Epidermal melanocyte (primary cell): ENCODE measurements at regions not wholly inside any gene's neighbourhood (a gene's known extent, or its start where the extent isn't known, plus 50 kb on each side); places are given as distances from the start of the nearest gene placed in this dataset.
A peak's percentile ranks its signal among the peaks of the same experiment; 100 is the strongest.
"Not testable (repeated sequence)": the region's sequence is repeated elsewhere in the genome, so short reads cannot be mapped to it uniquely, and the experiment has no call there.

ENCODE experiments used
- DNase-seq: peaks from one replicate; pipeline ENCODE4 v3.0.0; 2011; ENCODE audit warnings: low spot score; ENCODE audit not compliant: insufficient read length

GRCh38 chr20:52010541-52010940 lies 181.0 kb downstream of the ZFP64 start:
- DNase-seq = no peak

GRCh38 chr20:52008874-52009273 lies 182.7 kb downstream of the ZFP64 start:
- no peak for DNase-seq

- no peak for DNase-seq
These were observed 186.9 kb downstream of the ZFP64 start for GRCh38 chr20:52004715-52005114.

GRCh38 chr20:52004018-52004417 lies 187.6 kb downstream of the ZFP64 start:
- no peak for DNase-seq

- DNase-seq = no peak
These were observed 188.2 kb downstream of the ZFP64 start for GRCh38 chr20:52003415-52003814.

- DNase-seq = no peak
These were observed 189.4 kb downstream of the ZFP64 start for GRCh38 chr20:52001999-52002666.

GRCh38 chr20:51997281-51997936 lies 194.2 kb downstream of the ZFP64 start:
- not testable (repeated sequence) for DNase-seq

- no peak for DNase-seq
These were observed 193.2 kb upstream of the SALL4 start for GRCh38 chr20:51995551-51995951.

GRCh38 chr20:51994751-51995417 lies 192.6 kb upstream of the SALL4 start:
- no peak for DNase-seq

GRCh38 chr20:51987812-51988211 lies 185.5 kb upstream of the SALL4 start:
- DNase-seq = no peak

- DNase-seq = peak; percentile 80
These were observed 182.7 kb upstream of the SALL4 start for GRCh38 chr20:51985013-51985415.

GRCh38 chr20:51980277-51980676 lies 178.0 kb upstream of the SALL4 start:
- DNase-seq = no peak

- no peak for DNase-seq
These were observed 176.9 kb upstream of the SALL4 start for GRCh38 chr20:51979226-51979625.

- no peak for DNase-seq
These were observed 175.8 kb upstream of the SALL4 start for GRCh38 chr20:51978070-51978501.

GRCh38 chr20:51972056-51972455 lies 169.7 kb upstream of the SALL4 start:
- no peak for DNase-seq

- DNase-seq = no peak
These were observed 168.5 kb upstream of the SALL4 start for GRCh38 chr20:51970858-51971257.

GRCh38 chr20:51969191-51969590 lies 166.9 kb upstream of the SALL4 start:
- DNase-seq = no peak

- DNase-seq = no peak
These were observed 165.8 kb upstream of the SALL4 start for GRCh38 chr20:51968151-51968550.

- DNase-seq = peak; percentile 52
These were observed 164.1 kb upstream of the SALL4 start for GRCh38 chr20:51966296-51966971.

- no peak for DNase-seq
These were observed 159.8 kb upstream of the SALL4 start for GRCh38 chr20:51961964-51962761.

GRCh38 chr20:51960047-51960675 lies 157.8 kb upstream of the SALL4 start:
- no peak for DNase-seq
